NK-92 (cell line): ENCODE measurements at regions not wholly inside any gene's neighbourhood (a gene's known extent, or its start where the extent isn't known, plus 50 kb on each side); places are given as distances from the start of the nearest gene placed in this dataset.

Experiments
- DNase-seq: peaks from one replicate; lab custom pipeline; 2025; ENCODE audit not compliant: unreplicated experiment; lab: John Stamatoyannopoulos, UW

GRCh38 chr3:177594096-177594495, 396.8 kb upstream of the TBL1XR1 start:
- DNase-seq = no peak

DNA sequence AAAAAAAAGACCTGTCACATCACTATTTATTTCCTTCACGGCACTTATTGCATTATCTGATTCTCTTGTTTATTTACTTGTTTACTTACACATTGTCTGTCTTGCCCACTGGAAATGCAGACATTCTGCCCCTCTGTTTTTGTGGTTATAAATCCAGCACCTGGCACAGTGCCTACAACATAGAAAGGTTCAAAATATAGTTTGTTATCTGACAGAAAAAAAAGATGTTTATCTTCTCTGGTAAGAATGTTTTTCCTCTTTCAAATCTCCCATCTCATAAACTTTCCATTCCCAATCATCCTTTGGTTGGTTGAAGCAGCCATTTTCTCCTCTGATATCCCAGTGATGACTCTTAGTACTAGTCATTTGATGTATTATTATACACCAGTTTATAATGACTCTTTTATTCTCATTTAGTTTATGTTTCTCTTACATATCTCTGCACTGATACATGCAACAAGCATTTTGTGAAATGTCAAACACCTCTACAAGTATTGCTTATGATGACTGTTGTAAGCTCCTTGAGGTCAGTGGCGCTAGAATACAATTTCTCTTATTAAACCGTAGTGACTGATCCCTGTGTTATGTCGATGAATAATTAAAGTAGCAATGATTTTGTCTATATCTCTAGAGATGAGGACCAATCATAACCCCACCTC, 398.4 kb upstream of the TBL1XR1 start:
- no peak for DNase-seq

GRCh38 chr3:177596248-177596815, 399.1 kb upstream of the TBL1XR1 start:
- no peak for DNase-seq

GRCh38 chr3:177596816-177597271, 399.6 kb upstream of the TBL1XR1 start:
- no peak for DNase-seq

DNA sequence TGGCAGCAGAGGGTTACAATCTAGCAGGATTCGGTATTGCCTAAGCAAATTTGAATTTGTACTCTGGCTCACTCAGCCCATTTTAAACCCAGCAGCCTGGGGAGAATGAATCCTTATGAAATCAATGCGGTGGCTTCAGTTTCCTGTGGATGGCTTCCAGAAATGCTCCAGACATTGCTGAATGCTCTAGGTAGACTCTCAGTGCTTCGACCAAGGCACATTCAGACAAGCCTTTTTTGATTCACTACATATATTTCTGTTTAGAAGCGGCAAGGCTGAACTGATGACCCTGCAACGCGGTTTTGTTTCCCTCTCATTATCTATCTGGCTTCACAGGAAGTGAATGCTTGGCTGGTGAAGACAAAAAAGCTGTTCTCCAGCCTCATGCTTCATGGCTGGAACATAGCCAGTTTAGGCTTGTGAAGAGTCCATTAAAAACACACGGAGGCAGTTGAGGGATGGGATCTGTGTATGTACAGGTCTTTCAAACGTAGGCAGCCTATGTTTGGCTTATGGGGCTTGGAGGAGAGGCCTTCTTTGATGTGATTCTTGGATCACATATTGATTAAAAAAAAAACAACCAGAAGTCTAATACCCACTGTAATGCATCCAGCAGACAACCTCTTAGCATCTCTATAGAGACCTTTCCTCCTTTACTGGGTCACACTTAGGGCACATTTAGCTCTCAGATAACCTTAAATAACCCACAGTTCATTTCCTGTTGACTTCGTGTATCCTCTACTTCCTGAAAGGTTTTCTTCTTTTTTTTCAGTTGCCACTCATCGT, 400.2 kb upstream of the TBL1XR1 start:
- DNase-seq = no peak

GRCh38 chr3:177598097-177598833, 401.0 kb upstream of the TBL1XR1 start:
- DNase-seq = no peak

- no peak for DNase-seq
Observed at GRCh38 chr3:177599326-177599725, 402.0 kb upstream of the TBL1XR1 start.

GRCh38 chr3:177599837-177600236, 402.6 kb upstream of the TBL1XR1 start:
- DNase-seq = no peak

DNA sequence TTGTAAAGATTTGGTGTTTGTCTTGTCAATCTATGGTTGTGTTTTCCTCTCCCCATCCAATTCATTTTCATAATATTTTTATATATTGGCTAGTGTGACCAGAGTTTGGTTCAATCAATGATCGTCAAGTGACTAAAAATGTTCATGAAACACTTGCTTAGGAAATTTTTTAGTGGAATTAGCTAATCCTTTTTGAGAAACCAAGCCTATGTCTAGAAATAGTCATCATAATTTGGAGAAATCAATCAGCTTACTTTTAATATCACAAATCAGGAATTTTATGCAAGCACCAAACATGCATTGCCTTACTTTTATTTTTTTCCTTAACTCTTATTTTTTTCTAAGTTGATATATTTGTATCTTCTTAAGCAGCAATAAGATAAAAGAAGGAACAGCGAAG, 403.1 kb upstream of the TBL1XR1 start:
- no peak for DNase-seq

DNA sequence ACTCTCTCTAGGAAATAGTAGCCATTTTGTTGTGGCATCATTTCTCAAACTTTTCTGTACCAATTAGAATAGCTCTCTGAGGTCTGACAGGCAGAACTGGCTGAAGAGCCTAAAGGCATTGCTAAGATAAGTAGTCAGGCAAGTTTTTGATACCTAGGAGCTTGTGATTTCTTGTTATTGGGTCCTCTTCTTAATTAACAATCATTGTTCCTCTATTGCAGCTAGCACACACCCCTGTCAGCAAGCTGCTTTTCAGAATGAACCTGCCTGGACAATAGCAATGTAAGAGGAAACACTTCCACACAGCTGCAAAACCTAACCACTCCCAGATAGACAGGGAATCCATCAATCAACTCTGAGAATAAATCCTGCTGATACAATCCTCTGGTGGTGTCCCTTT, 403.9 kb upstream of the TBL1XR1 start:
- DNase-seq = no peak

- no peak for DNase-seq
Observed at GRCh38 chr3:177602601-177603147, 405.4 kb upstream of the TBL1XR1 start.

- no peak for DNase-seq
Observed at GRCh38 chr3:177603148-177603603, 405.9 kb upstream of the TBL1XR1 start.

GRCh38 chr3:177604181-177604580, 406.9 kb upstream of the TBL1XR1 start:
- no peak for DNase-seq

DNA sequence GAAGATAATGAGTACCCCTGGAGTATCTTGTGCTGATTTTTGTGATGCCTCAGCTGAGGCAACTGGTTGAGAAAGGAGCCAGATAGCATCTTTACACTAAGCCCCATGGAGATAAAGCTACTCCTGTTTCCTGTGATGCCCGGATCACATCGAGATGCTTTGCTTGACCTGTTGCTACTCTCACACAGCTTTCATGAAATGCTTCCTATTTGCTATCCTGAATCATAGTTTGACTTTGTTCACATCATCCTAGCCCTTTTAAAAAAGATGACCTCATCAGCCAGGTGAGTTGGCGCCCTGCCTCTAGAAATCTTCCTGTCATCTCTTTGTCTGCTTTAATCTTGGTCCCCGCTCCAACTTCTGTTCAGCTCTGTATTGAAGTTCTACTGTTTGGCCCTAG, 409.6 kb upstream of the TBL1XR1 start:
- no peak for DNase-seq

DNA sequence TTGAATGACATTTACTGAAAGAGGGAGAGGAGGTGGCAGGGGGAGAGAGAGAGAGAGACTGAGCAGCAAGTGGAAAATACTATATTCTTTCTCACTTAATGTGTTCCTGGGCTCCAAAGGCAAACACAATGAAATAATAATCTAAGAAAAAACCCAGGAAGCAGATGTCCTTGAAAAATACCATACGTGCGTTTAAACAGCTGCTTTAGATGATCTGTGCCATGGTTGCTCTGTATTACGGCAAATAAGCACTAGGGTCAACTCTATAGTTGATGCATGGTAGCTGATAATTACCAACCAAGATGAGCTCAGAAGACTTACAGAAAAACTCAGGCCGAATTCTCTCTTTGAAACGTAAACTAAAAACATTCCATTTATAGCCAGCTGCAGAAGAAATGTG, 410.3 kb upstream of the TBL1XR1 start:
- no peak for DNase-seq

DNA sequence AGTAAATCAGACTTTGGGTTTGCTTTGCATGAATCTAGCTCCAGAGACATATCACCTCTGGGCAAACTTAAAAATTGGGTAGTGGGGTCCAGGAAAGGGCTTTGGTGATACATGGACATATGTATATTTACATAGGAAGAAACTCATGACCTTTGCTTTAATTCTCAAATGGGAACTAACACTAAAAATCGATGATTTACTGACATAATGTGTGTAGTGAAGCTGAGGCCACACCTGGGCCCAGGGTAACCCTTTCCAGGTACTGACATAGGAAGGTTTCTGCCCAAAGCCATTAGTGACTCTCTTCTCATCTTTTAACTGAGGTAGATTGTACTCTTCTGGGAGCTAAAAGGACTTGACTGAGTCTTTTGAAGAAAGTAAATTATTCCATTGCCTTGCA, 411.2 kb upstream of the TBL1XR1 start:
- no peak for DNase-seq

DNA sequence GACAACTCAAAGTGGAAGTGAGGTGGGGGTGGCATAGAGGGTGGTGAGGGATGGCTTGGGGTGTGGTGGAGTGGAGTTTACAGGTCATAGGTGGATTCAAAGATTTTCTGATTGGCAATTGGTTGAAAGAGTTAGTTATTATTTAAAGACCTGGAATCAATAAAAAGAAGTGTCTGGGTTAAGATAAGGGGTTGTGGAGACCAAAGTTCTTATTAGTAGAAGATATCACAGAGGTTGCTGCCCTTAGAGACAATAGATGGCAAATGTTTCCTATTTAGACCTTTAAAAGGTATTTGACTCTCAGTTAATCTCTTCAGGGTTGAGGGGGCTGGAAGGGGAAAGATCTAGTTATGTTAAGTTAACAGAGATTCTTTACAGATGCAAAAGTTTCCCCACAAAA, 412.3 kb upstream of the TBL1XR1 start:
- no peak for DNase-seq

- no peak for DNase-seq
Observed at GRCh38 chr3:177610262-177610661, 413.0 kb upstream of the TBL1XR1 start.

DNA sequence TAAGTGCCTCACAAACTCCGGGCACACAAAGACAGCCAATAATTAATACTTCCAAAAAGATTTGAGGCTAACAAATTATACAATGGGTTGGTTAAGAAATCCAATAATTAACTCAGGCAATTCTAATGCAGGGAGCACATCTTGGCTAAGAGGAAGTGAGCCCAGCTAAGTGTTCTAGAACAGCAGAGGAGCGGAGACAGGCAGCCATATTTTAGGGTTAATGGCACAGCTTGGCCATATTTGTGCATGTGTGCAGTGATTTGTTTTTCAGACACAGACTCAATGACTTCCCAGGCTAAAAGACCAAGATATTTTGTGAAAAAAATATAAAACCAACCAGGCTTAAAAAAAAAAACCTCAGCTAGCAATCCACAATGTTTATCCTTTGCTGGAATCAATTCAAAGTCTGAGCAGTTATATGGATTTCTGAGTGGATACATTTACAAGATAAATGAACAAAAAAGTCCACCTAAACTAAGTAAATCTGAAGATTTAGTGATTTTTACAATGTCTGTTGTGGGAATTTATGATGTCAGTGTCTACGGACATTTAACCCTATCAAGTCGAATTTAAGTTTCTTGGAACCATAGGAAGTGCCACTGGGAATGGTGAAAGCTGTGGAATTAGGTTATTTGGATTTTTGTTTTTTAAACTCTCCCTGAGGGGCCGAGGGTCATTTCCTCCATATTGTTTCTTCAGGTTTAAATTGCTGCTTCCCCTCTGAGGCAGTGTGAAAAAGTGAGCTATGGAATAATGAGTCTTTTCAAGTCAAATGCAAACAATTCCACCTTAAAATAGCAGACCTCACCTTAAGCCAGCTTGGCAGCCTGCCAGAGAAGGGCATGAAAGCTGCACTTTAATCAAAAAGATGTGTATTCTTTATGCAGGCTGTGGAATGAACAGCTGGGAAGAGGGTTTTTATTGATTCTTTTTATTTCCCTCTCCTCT, 413.7 kb upstream of the TBL1XR1 start:
- DNase-seq = no peak

GRCh38 chr3:177611752-177612334, 414.6 kb upstream of the TBL1XR1 start:
- DNase-seq = no peak
